NT2/D1 (cell line): ENCODE measurements at regions not wholly inside any gene's neighbourhood (a gene's known extent, or its start where the extent isn't known, plus 50 kb on each side); places are given as distances from the start of the nearest gene placed in this dataset.

Experiments used
- YY1 ChIP-seq: IDR thresholded peaks from 2 replicates; pipeline ENCODE4 v1.6.1; 2011; ENCODE audit not compliant: insufficient read length, insufficient read depth
- ZNF274 ChIP-seq: IDR thresholded peaks from 2 replicates; pipeline ENCODE4 v1.6.1; 2011; ENCODE audit warnings: mild to moderate bottlenecking, low read depth, low read length

- TF ChIP-seq YY1 (no peak), ZNF274 (no peak)
Measured at GRCh38 chr14:56886471-56887062, 76.3 kb upstream of the OTX2 start.
